HG03139 (cell line): ENCODE measurements at regions not wholly inside any gene's neighbourhood (a gene's known extent, or its start where the extent isn't known, plus 50 kb on each side); places are given as distances from the start of the nearest gene placed in this dataset.

Experiments used
- ATAC-seq: cut with Tn5 transposase; IDR thresholded peaks from one replicate; pipeline ENCODE4 v1.9.1; 2021; ENCODE audit not compliant: unreplicated experiment

DNA sequence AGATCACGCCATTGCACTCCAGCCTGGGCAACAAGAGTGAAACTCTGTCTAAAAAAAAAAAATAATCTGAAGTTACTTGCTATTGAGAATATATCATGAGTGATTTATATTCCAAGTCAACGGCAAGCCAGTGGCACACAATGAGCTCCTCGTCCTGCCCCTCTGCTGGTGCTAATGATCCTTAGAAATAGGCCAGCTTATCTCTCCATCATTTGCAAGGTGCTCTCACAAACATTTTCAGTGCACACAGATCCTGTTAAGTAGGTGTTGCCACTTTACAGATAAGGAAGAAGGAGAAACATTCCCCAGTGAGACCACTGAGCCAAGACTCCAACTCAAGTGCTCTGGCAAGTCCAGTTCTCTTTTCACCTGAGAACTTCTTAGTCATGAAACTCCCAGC is 91.3 kb upstream of the GPR45 start:
- no peak for ATAC-seq

DNA sequence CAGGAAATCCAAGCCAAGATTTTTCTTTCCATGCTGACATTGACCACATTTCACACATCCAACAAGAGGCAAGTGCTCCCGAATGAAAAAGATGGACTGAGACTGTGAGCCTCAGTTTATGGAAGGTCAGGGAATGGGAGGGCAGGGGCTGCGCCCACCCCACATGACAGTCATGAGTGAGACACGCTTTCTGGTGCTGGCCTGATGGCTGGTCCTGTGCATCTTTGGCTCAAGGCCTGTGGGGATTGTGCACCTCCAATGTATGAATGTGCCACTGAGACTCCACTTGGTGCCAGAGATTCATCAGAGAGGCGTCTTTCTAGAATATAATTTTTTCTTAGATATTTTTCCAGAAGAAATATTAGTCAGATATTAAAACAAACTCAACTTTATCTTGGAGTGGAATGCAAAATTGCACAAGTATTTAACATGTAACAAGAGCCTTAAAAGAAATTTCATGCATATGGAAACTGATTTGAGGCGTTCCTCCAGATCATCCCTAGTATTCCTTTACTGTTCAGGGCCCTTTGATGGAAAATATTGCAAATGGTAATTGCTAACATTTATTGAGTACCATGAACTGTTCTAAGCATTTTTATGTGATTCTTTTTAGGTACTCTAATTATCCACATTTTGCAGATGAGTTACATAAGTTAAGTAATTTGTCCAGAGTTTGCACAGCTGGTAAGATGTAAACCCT is 87.3 kb upstream of the GPR45 start:
- ATAC-seq: no peak

DNA sequence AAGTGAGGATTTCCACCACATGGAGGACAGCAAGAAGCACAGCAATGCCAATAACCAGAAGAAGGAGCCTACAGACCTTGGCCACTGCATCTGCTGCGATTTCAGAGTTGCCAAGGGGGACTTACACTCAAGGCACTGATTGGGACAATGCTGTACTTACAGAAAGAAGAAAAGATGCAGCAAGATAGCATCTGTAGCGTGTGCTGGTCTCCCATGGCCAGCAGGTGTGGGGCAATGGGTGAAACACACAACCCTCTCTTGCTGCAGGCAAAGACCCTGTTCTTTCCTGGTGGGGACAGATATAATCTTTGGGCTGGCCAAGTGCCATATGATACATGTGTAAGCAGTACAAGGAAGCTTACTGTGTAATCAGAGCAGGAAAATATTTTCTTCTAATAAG is 85.4 kb upstream of the GPR45 start:
- no peak for ATAC-seq

DNA sequence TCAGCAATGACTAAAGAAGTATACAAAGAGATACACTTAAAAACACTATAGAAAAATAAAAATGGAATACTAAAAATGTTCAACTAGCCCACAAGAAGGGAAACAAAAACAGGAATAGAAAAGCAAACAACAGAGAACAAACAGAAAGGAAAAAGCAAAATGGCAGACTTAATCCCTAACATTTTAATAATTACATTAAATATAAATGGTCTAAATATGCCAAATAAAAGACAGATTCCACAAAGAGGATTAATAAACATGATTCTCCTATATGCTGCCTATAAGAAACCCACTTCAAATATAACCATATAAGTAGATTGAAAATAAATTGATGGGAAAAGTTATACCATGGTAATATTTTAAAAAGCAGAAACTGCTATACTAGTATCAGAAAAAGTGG is 83.5 kb upstream of the GPR45 start:
- ATAC-seq: no peak

DNA sequence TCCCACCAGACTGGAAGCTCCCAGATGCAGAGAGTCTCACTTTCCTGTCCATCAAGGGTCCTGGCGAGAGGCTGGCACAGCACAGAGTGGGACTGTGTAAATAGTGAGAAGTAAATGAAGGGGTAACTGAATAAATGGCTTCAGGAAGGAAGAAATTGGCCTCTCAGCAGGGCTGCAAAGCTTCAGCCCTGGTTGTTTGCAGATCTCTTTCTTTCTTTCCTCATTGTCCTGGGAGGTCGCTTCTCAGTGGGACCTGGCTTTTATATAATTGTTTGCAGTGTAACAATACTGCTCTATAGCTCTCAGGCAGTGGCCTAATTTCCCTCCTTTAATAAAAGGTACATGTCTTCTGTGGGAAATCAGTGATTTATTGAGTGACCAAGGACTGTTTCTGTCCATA is 74.9 kb upstream of the GPR45 start:
- no peak for ATAC-seq

DNA sequence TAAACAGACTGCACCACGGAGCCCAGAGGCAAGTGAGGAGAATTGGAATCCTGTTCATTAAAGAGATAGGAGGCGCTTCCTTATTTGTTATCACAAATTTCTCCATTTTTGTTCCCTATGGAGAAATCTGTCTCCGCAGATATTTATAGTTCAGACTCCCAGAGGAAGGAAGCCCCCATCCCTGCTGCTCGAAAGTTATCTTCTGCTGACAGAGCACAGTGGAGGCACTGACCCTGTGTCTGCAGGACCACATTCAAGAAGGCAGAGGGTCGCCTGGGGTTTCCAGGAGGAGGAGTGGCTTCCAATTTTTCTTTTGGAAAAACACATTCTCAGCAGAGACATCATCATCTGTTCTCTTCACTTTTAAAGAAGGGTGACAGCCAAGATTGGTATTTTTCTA is 73.0 kb upstream of the GPR45 start:
- no peak for ATAC-seq

DNA sequence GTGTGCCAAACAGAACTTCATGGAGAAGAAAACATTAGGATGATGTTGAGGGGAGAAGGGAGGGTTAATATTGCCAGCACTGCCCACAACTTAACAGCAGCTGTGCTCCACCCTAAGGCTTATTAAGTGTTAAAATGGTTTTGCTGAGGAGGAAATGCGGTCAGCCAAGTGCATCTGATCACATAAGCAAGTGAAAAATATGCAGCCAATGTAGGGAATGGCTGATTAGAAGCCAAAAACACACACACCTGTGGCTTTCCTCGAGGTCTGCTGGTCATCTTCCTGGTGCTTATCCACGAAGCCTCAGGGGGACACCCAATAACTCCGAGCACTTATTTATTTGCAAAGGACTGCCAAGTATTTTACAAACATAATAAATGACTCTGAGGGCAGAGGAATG is 66.3 kb upstream of the GPR45 start:
- ATAC-seq: no peak

DNA sequence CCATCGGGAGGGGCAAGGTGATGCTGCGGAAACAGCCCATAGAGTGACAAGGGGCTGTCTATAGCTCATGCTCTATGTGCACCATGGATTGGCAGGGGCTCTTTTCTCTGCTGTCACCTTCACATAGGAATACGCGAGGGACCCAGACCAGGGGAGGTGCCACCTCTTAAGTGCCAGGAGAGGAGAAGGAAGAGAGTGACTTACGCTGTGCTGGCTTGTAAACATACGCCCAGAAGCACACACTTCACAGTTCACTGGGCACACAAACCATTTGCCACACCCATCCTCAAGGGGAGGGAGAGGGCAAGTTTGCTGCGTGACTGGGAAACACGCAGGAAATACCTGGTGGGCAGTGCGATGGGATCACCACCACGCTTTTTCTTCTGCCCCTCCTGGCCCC is 65.1 kb upstream of the GPR45 start:
- ATAC-seq: no peak

DNA sequence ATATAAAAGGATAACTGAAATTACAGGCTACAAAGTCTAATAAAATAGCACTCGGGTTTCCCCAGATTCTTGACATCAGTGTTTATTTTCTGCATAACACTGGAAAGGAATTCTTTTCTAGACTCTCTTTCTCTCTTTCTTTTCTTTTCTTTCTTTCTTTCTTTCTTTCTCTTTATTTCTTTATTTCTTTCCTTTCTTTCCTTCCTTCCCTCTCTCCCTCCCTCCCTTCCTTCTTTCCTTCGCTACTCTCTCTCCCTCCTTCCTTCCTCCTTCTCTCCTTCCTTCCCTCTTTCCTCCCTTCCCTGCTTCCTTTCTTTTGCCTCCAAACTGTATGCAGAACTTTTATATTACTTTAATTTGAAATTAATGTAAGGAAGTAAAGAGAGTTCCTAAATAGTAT is 64.5 kb upstream of the GPR45 start:
- ATAC-seq: no peak

DNA sequence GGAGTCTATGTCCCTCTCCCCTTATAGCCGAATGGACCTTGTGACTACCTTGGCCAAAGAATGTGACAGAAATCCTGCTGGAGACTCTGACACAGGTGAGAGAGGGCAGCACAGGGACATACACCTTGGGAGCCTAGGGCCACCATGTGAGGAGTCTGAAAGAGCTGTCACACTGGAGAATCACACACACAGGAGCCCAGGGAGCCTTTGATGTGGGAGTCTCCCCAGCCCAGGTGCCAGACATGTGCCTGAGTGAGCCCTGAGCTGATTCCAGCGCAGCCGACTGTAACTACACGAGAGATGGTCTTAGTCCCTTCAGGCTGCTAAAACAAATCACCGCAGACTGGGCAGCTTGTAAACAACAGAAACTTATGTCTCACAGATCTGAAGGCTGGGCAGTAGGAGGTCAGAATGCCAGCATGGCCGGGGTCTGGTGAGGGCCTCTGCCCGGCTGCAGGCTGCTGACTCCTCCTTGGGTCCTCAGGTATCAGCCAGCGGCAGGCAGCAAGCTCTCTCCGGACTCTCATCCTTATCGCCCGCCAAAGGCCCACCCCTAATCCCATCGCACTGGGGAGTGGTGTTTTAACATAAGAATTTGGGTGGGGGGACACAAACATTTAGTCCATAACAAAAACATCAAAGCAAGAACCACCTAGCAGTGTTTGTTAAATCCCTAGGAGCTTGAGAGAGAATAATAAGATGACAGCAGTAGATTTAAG is 63.8 kb upstream of the GPR45 start:
- ATAC-seq: no peak

DNA sequence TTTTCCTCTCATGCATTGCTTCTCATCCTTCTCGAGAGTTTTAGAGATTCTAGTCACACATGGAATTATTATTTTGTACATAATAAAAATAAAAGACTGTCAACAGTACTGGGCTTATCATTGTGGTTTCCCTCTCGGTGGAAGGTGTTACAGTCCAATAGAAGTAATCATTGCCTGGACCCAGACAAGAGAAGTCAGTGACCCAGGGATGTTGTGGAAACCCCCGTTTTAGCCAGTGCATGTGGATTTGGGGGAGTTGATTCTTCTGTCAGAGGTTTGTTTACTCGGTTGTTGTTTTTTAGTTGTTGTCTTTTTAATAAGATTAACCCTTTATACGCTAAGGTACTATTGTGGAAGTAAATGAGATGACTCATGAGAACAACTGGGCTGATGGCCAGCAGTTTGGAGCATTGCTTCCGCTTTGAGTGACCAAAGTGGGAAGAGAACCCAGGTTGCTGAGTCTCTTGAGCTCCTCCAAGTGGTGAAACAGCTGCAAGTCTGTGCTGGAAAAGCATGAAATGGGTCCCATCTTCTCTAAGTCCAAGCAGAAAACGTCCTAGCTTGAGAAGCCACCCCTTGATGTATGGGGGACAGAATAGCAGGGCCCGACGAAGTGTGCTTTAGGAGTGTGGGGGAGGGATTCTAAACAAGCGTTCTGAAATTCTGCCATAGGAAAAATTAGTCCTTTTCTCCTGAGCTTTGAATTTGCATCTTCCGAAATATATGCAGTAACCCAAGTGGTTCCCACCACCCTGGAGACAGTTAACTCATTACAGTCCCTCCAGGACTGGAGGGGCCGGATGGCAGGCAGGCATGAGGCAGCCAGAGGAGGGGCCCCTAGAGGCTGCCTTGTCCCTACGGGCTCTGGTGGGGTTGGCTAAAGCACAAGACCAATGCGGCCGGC is 61.8 kb upstream of the GPR45 start:
- no peak for ATAC-seq

DNA sequence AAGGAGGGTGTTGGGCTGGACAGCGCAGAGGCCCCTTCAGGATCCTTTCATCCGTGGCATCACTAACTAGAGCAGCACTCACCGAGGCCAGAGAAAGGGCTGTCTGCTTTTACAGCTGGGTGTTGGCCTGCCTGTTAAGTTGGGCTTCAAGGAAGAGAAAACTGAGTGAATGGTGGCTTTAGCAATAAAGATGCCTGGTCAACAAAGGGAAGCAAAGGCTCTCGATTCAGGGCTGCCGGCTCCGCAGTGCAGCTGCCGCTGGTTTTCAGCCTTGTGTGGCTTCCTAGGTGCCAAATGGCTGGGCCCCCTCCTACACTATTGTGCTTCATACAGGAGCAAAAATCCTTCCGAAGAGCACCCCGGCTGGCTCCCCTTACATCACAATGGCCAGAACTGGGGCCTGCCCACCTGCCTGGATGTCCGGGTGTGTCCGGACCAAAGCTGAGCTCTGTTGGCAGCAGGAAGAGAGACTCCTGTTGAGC is 61.0 kb upstream of the GPR45 start:
- ATAC-seq: no peak

DNA sequence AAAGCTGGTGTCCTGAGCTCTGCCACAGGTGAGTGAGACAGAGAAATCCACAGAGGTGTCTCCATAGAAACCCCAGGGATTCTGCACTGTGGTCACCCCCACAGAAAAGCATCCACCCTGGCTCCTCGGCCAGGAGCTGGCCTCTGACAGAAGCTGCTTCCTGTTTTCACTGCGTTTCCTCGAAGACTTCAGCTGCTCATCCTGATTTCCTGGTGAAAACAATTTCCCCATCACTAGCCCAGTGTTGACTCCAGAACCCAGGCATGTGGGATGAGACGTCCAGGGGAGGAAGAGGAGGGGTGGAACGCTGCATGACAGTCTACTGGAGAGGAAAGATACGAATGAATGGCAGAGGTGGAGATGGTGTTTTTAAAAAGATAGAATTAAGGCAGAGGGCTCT is 60.3 kb upstream of the GPR45 start:
- no peak for ATAC-seq

DNA sequence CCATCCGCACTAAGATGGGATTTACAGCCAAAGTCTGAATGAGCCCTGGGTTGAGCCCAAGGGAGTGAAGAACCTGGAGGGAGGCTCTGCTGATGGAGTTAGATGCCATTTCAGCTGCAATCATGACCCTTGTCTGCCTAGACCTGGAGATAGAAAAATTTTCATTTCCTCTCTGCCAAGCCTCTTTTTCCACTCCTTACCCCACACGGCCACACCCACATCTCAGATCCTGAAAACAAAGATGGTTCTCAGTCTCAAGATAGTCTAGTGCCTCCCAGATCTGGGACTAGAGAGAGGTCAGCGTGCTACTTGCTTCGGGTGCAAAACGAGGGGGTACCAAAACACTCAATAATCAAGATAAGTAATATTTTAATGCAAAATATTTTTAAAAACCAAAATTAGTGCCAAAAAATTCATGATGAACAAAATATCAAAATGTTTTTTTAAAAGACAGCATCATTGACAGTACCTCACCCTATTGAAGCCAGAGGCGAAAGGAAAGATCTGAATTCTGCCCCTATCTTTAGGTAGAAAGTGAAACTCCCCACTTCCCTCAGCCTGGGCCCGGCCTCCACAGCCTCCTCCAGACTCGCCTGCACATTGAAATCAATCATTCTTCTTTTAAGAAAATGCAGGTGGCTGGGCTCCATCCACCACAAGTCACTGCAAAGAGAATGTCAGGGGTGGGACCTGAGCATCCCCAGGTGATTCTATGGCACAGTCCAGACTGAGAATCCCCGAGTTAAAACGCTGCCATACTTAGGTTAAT is 57.8 kb upstream of the GPR45 start:
- peak; percentile 45 for ATAC-seq

DNA sequence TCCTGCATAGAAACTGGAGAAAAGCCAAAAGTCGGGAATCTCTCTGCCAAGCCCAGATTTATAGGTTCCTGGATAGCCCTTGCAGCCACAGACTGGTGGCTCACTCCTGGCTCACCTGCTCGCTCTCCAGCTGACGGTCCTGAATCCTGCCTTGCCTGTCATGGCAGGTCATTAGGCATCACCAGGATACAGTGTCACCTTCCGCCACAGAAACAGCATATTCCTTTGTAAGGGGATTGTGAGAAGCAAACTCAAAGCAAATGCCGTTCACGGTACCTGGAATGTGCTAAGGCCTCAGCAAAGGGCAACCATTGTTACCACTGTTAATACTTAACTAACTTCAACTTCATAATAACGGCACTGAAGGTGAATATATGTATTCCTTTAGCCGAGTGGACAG is 57.1 kb upstream of the GPR45 start:
- ATAC-seq: no peak

DNA sequence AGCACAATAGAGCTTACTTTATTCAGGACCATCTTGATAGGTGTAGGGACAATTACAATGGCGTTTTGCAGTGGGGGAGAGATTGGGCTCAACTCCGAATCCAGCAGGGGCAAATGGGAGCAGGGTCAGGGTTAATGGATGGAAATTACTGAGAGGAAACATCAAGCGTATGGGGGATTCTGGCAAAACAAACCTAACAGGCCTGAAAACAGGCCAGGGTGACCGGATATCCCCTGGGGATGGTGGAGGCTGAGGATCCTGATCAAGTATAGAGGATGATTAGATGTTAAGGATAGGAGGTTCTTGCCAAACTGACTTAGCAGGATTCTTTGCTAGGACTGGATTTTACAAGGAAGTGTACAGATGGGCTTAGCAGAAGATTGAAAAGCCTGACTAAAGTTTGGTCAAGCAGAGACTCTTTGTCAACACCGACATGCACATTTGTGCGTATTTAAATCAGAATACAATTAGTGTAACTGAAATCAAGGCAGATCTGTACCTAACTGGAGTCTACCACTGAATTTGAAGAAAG is 54.5 kb upstream of the GPR45 start:
- no peak for ATAC-seq

DNA sequence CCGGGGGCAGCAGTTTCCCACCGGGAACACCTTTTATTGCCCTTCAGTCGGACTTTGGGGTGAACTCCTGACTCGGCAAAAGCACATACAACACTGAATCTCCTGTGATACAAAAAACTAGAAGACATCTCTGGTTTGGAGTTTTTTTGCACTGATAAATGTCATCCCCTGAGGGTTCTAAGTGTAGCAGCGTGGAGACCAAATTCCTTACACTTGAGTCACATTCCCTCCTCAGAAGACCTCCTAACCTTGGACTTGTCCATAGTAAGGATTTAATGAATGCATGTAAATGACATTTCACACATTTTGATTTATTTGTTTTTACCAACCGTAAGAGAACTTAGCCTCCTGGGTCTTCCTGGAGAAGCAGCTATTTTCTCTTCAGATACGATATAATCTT is 54.0 kb upstream of the GPR45 start:
- no peak for ATAC-seq

DNA sequence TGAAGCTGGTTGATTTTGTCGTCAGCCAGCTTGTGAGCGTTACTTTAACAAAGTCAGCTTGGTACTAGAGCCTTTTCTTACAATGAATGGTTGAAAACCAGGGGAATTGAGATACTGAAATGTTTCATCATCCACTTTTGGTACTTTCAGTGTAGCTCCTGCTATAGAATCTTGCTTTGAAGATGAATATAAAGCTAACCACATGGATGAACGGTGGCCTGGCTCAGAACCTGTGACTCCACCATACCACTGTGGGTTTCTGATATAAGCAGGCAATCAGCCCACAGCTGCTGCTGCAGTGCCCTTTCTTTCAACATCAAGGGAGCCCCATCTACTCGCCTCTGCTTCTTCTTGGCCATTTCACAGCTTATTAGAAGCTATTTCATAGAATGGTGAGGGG is 53.2 kb upstream of the GPR45 start:
- no peak for ATAC-seq
